ENCODE measurements at regions not wholly inside any gene's neighbourhood (a gene's known extent, or its start where the extent isn't known, plus 50 kb on each side); places are given as distances from the start of the nearest gene placed in this dataset.

- Histone ChIP-seq H4K91ac (ENCODE audit: insufficient read depth, low read depth, low read length) (no peak overlapping the region), H3K27ac (ENCODE audit: insufficient read depth, low read length) (no peak overlapping the region), H3K27me3 (ENCODE audit: control insufficient read depth, insufficient read depth, low read length) (no peaks in the 10 kb centered on the region), H4K20me1 (ENCODE audit: insufficient read depth, low read length) (no peaks in the 10 kb centered on the region), H4K8ac (ENCODE audit: low read depth in 2 of 2, low read length in 2 of 2) (no peak overlapping the region), H3K9me3 (ENCODE audit: control insufficient read depth, insufficient read depth, low read length) (no peaks in the 10 kb centered on the region), H3K4me3 (ENCODE audit: insufficient read depth, low read depth, low read length) (no peak overlapping the region), H4K5ac (ENCODE audit: low read depth, low read length) (no peak overlapping the region), H2BK20ac (ENCODE audit: low read depth, low read length) (no peak overlapping the region), H3K4me1 (ENCODE audit: control insufficient read depth, insufficient read depth, low read length) (no peaks in the 10 kb centered on the region), H3K9me1 (ENCODE audit: insufficient read depth, low read length) (no peaks in the 10 kb centered on the region), H2AK9ac (replicated peaks; ENCODE audit: low read depth, low read length, poor library complexity) (no peak overlapping the region), H3K36me3 (ENCODE audit: control insufficient read depth, insufficient read depth, low read length) (no peaks in the 10 kb centered on the region), H3K9ac (ENCODE audit: low read depth, low read length) (no peak overlapping the region), H2BK15ac (ENCODE audit: low read depth, low read length) (no peak overlapping the region), H3K4me2 (ENCODE audit: low read depth, low read length) (no peak overlapping the region), H3K79me1 (ENCODE audit: low read depth in 1 of 2, low read length in 2 of 2) (no peaks in the 10 kb centered on the region), H2AK5ac (ENCODE audit: low read depth, low read length) (no peak overlapping the region), H3K23ac (ENCODE audit: low read depth, low read length) (no peak overlapping the region), H3K56ac (ENCODE audit: extremely low read depth, insufficient read depth, low read length) (no peak overlapping the region), H2BK5ac (ENCODE audit: low read depth, low read length, poor library complexity, severe bottlenecking) (no peak overlapping the region), H3K4ac (ENCODE audit: low read depth, low read length) (no peak overlapping the region), H2BK120ac (ENCODE audit: low read depth, low read length) (no peak overlapping the region), H2AFZ (replicated peaks; ENCODE audit: low read length, poor library complexity) (no peak overlapping the region), H3K18ac (ENCODE audit: low read depth, low read length) (no peak overlapping the region), H3K14ac (replicated peaks; ENCODE audit: low read depth, low read length) (no peak overlapping the region)
- intact Hi-C loops (cut with micrococcal nuclease), result no loop called here
- DNase-seq, result no peak
- in situ Hi-C loops (cut with MboI; ENCODE audit: low sequenced_read_pairs), result loop anchor here (25.0 kb wide), 1 partner anchor 1522 kb away; no protein-coding TSS in a partner anchor
- TF ChIP-seq CEBPB (IDR thresholded peaks at IDR 0.05; ENCODE audit: low read depth, low read length) (peak; percentile 40; the same call in 1 of the 2 replicates), RCOR1 (IDR thresholded peaks at IDR 0.05; ENCODE audit: insufficient replicate concordance, low read length) (no peak), USF2 (IDR thresholded peaks at IDR 0.05; ENCODE audit: low read depth, low read length) (no peak), MAZ (IDR thresholded peaks at IDR 0.05; ENCODE audit: borderline replicate concordance, low read depth, low read length) (no peak), POLR2A (IDR thresholded peaks at IDR 0.05; ENCODE audit: low read depth, low read length) (no peak), RAD21 (IDR thresholded peaks at IDR 0.05; ENCODE audit: low read length) (no peak), SMC3 (IDR thresholded peaks at IDR 0.05; ENCODE audit: low read depth, low read length) (no peak)
- TF ChIP-seq, protein P1, sequence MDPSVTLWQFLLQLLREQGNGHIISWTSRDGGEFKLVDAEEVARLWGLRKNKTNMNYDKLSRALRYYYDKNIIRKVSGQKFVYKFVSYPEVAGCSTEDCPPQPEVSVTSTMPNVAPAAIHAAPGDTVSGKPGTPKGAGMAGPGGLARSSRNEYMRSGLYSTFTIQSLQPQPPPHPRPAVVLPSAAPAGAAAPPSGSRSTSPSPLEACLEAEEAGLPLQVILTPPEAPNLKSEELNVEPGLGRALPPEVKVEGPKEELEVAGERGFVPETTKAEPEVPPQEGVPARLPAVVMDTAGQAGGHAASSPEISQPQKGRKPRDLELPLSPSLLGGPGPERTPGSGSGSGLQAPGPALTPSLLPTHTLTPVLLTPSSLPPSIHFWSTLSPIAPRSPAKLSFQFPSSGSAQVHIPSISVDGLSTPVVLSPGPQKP (IDR thresholded peaks at IDR 0.05; ENCODE audit: borderline replicate concordance, low read depth, low read length), result no peak
- dilution Hi-C loops (cut with HindIII; ENCODE audit: low sequenced_read_pairs, unreplicated experiment), result no loop called here
- BruUV-seq (replicated peaks), result no TSS peak
- POLR2A ChIA-PET (ENCODE audit: unreplicated experiment), result no interaction called here
- WGBS, 2 experiments (ENCODE audit: extremely low coverage in 2 of 2, insufficient read length in 1 of 2), result no CpG with 5 or more reads among the region's 2 CpGs
- CTCF ChIA-PET, result no interaction called here
- ATAC-seq (ENCODE audit: low read depth), result no peak
Observed at GRCh38 chr1:163540727-163541126, 219.0 kb downstream of the NUF2 start.

Data from IMR-90 (cell line).